ENCODE measurements at regions not wholly inside any gene's neighbourhood (a gene's known extent, or its start where the extent isn't known, plus 50 kb on each side); places are given as distances from the start of the nearest gene placed in this dataset.

DNA sequence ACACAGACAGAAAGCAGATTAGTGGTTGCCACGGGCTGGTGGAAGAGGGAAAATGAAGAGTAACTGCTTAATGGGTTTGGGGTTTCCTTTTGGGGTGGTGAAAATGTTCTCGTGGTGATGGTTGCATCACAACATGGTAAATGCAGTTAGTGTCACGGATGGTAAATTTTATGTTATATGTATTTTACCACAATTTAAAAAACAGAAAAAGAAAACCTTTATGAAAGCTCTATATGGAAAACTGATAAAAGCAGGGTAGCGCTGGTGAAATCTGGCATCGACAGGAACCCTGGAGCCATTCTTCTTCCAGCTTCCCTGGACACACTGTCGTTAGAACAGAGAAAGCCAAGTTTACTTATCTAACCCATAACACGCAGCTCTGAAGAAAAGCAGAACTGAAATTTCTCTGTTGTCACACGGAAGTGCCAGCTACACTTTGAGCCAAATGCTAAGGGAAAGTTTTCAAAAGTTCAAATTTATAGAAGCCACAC is 287.7 kb upstream of the NR2F2 start:
- H3K27ac ChIP-seq (ENCODE audit: poor library complexity, severe bottlenecking), result no peak overlapping the region
- H3K9me3 ChIP-seq (ENCODE audit: severe bottlenecking), result no peaks in the 10 kb centered on the region
- ATAC-seq (ENCODE audit: low read depth) (no peak), DNase-seq (ENCODE audit: low spot score) (no peak)
- H3K4me3 ChIP-seq (ENCODE audit: severe bottlenecking), result no peak overlapping the region
- TF ChIP-seq, protein P1, sequence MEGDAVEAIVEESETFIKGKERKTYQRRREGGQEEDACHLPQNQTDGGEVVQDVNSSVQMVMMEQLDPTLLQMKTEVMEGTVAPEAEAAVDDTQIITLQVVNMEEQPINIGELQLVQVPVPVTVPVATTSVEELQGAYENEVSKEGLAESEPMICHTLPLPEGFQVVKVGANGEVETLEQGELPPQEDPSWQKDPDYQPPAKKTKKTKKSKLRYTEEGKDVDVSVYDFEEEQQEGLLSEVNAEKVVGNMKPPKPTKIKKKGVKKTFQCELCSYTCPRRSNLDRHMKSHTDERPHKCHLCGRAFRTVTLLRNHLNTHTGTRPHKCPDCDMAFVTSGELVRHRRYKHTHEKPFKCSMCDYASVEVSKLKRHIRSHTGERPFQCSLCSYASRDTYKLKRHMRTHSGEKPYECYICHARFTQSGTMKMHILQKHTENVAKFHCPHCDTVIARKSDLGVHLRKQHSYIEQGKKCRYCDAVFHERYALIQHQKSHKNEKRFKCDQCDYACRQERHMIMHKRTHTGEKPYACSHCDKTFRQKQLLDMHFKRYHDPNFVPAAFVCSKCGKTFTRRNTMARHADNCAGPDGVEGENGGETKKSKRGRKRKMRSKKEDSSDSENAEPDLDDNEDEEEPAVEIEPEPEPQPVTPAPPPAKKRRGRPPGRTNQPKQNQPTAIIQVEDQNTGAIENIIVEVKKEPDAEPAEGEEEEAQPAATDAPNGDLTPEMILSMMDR (IDR thresholded peaks at IDR 0.05; ENCODE audit: poor library complexity, severe bottlenecking), result no peak
- H3K36me3 ChIP-seq (ENCODE audit: low read depth), result no peaks in the 10 kb centered on the region
- no peaks in the 10 kb centered on the region for H3K4me1 ChIP-seq (ENCODE audit: insufficient read depth, poor library complexity, severe bottlenecking)
- H3K27me3 ChIP-seq (ENCODE audit: insufficient read depth, poor library complexity, severe bottlenecking), result no peaks in the 10 kb centered on the region

- ATAC-seq (ENCODE audit: low read depth), result no peak
Measured at GRCh38 chr15:96043591-96044171, 286.8 kb upstream of the NR2F2 start.

GRCh38 chr15:96046620-96047240 is 283.8 kb upstream of the NR2F2 start:
- H3K27ac ChIP-seq (ENCODE audit: poor library complexity, severe bottlenecking), result no peak overlapping the region
- H3K9me3 ChIP-seq (ENCODE audit: severe bottlenecking), result no peaks in the 10 kb centered on the region
- no peak overlapping the region for H3K4me3 ChIP-seq (ENCODE audit: severe bottlenecking)
- TF ChIP-seq, protein P1 (IDR thresholded peaks at IDR 0.05; ENCODE audit: poor library complexity, severe bottlenecking), result no peak
- no peaks in the 10 kb centered on the region for H3K27me3 ChIP-seq (ENCODE audit: insufficient read depth, poor library complexity, severe bottlenecking)
- no peaks in the 10 kb centered on the region for H3K36me3 ChIP-seq (ENCODE audit: low read depth)
- DNase-seq (ENCODE audit: low spot score), result no peak
- ATAC-seq (ENCODE audit: low read depth), result no peak
- H3K4me1 ChIP-seq (ENCODE audit: insufficient read depth, poor library complexity, severe bottlenecking), result no peaks in the 10 kb centered on the region

More at GRCh38 chr15:96043591-96044171, 286.8 kb upstream of the NR2F2 start:
- no peak for DNase-seq (ENCODE audit: low spot score)
- H3K36me3 ChIP-seq (ENCODE audit: low read depth), result no peaks in the 10 kb centered on the region
- no peaks in the 10 kb centered on the region for H3K4me1 ChIP-seq (ENCODE audit: insufficient read depth, poor library complexity, severe bottlenecking)
- no peak overlapping the region for H3K4me3 ChIP-seq (ENCODE audit: severe bottlenecking)
- no peak overlapping the region for H3K27ac ChIP-seq (ENCODE audit: poor library complexity, severe bottlenecking)
- TF ChIP-seq, protein P1 (IDR thresholded peaks at IDR 0.05; ENCODE audit: poor library complexity, severe bottlenecking), result no peak
- H3K27me3 ChIP-seq (ENCODE audit: insufficient read depth, poor library complexity, severe bottlenecking), result no peaks in the 10 kb centered on the region
- H3K9me3 ChIP-seq (ENCODE audit: severe bottlenecking), result no peaks in the 10 kb centered on the region

DNA sequence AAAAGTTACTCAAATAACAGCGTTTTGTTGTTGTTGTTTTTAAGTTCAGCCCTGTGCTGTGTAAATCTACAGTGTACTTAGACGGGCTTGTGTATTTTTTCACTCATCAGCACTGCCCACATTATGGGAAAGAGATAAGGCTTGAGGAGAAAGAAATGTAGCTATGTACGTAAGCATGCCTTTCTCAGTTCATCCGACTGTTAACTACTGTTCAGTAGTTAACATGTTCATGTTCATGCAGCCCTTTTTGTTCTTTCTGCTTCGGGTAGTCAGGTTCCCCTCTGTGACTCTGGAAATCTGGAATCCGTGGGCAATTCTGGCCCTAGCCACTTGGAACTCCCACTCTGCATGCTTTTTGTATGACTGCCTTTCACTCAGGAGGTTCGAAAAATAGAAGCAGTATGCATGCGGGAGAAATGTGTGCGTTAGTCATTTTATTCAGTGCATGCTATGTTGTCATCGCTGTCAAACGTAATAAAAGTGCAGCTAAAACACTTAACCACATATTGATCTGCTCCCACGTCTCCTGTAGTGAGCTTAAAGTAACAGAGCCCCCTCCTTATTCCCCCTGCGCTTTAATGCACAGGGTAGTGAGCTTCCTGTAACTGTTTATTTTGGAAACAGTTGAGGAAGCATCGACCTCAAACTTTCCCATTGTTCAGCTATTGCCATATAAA is 283.1 kb upstream of the NR2F2 start:
- H3K27ac ChIP-seq (ENCODE audit: poor library complexity, severe bottlenecking), result no peak overlapping the region
- no peaks in the 10 kb centered on the region for H3K36me3 ChIP-seq (ENCODE audit: low read depth)
- ATAC-seq (ENCODE audit: low read depth), result peak; percentile 17; the same call in 1 of the 3 replicates
- no peaks in the 10 kb centered on the region for H3K9me3 ChIP-seq (ENCODE audit: severe bottlenecking)
- TF ChIP-seq, protein P1 (IDR thresholded peaks at IDR 0.05; ENCODE audit: poor library complexity, severe bottlenecking), result no peak
- H3K27me3 ChIP-seq (ENCODE audit: insufficient read depth, poor library complexity, severe bottlenecking), result no peaks in the 10 kb centered on the region
- no peaks in the 10 kb centered on the region for H3K4me1 ChIP-seq (ENCODE audit: insufficient read depth, poor library complexity, severe bottlenecking)
- DNase-seq (ENCODE audit: low spot score), result no peak
- no peak overlapping the region for H3K4me3 ChIP-seq (ENCODE audit: severe bottlenecking)
